T-cell (primary cell): ENCODE measurements at regions not wholly inside any gene's neighbourhood (a gene's known extent, or its start where the extent isn't known, plus 50 kb on each side); places are given as distances from the start of the nearest gene placed in this dataset.

Source experiments
- ATAC-seq, 4 experiments: fragments of 200-7000 bp in 3 of 4; fragments of 150-1000 bp in 1 of 4; cut with Tn5 transposase; replicated peaks in 1 of 4; 1 replicate in 3 of 4; 2 replicates in 1 of 4; pipeline ENCODE4 v1.10.0; 2021; ENCODE audit warnings: moderate library complexity in 3 of 4, mild to moderate bottlenecking in 2 of 4, moderate number of reproducible peaks in 1 of 4
- CTCF ChIA-PET, 2 donors: fragments of 300-600 bp; sonication (Branson Sonifier 250); formaldehyde crosslinking; loops; one replicate each; lab custom pipeline; 2022; ENCODE audit warnings: antibody characterized with exemption in 2 of 2; lab: Charles Lee
- POLR2A ChIA-PET, 2 donors: fragments of 300-600 bp; sonication (Branson Sonifier 250); formaldehyde crosslinking; loops; one replicate each; lab custom pipeline; 2022; ENCODE audit warnings: antibody characterized with exemption in 2 of 2; lab: Charles Lee
- DNase-seq, 35 experiments: peaks; one replicate each; pipeline versions ENCODE4 v3.0.0 to v3.0.0-alpha.2; 2013 to 2023
- H3K27ac ChIP-seq: one replicate; pipeline ENCODE4 v1.5.1; 2013; ENCODE audit warnings: low read length
- H3K27me3 ChIP-seq, 2 experiments: replicated peaks in 1 of 2; 1 replicate in 1 of 2; 2 replicates in 1 of 2; pipeline versions ENCODE4 v1.6.1 to v1.7.0; 2013; ENCODE audit warnings: low read length in 1 of 2, mixed read lengths in 1 of 2; ENCODE audit not compliant: control insufficient read depth in 2 of 2, insufficient read depth in 2 of 2; ENCODE audit errors: extremely low read depth in 1 of 2
- H3K36me3 ChIP-seq, 2 donors: 1 replicate in 1 of 2; 2 replicates in 1 of 2; pipeline versions ENCODE4 v1.6.1 to v1.7.0; 2013; ENCODE audit warnings: low read length in 1 of 2; ENCODE audit not compliant: control insufficient read depth in 2 of 2, insufficient read depth in 1 of 2; ENCODE audit errors: extremely low read depth in 1 of 2
- H3K4me1 ChIP-seq, 2 experiments: 1 replicate in 1 of 2; 2 replicates in 1 of 2; pipeline versions ENCODE4 v1.6.1 to v1.7.0; 2013; ENCODE audit warnings: low read length in 2 of 2, mixed read lengths in 1 of 2; ENCODE audit not compliant: insufficient read depth in 2 of 2, control insufficient read depth in 1 of 2; ENCODE audit errors: extremely low read depth in 1 of 2
- H3K4me3 ChIP-seq, 2 donors: 1 replicate in 1 of 2; 2 replicates in 1 of 2; pipeline versions ENCODE4 v1.5.1 to v1.7.0; 2013; ENCODE audit warnings: mild to moderate bottlenecking in 2 of 2, low read length in 1 of 2, moderate library complexity in 1 of 2; ENCODE audit not compliant: control insufficient read depth in 1 of 2; ENCODE audit errors: extremely low read depth in 1 of 2
- H3K9me3 ChIP-seq: 2 replicates; pipeline ENCODE4 v1.7.0; 2013
- H3K27ac Mint-ChIP-seq, 2 donors: one replicate each; pipeline ENCODE4 v1.8.0; 2020 to 2021; ENCODE audit warnings: mild to moderate bottlenecking in 2 of 2, mixed read lengths in 2 of 2
- H3K27me3 Mint-ChIP-seq, 2 donors: one replicate each; pipeline ENCODE4 v1.8.0; 2021 to 2022; ENCODE audit warnings: mixed read lengths in 2 of 2
- H3K36me3 Mint-ChIP-seq: one replicate; pipeline ENCODE4 v1.8.0; 2021; ENCODE audit warnings: mixed read lengths
- H3K4me1 Mint-ChIP-seq, 3 donors: one replicate each; pipeline ENCODE4 v1.8.0; 2020 to 2022; ENCODE audit warnings: mixed read lengths in 3 of 3, mild to moderate bottlenecking in 1 of 3
- H3K4me3 Mint-ChIP-seq, 3 donors: one replicate each; pipeline ENCODE4 v1.8.0; 2020 to 2022; ENCODE audit warnings: mild to moderate bottlenecking in 3 of 3, mixed read lengths in 3 of 3, moderate library complexity in 3 of 3
- H3K9me3 Mint-ChIP-seq, 3 donors: one replicate each; pipeline ENCODE4 v1.8.0; 2020 to 2022; ENCODE audit warnings: mixed read lengths in 3 of 3
- WGBS: methylation state at CpG from one replicate; pipeline ENCODE4 v1.1.5; 2013; ENCODE audit warnings: missing lambda C conversion rate; ENCODE audit not compliant: insufficient coverage; 5-methylcytosine and 5-hydroxymethylcytosine counted together

DNA sequence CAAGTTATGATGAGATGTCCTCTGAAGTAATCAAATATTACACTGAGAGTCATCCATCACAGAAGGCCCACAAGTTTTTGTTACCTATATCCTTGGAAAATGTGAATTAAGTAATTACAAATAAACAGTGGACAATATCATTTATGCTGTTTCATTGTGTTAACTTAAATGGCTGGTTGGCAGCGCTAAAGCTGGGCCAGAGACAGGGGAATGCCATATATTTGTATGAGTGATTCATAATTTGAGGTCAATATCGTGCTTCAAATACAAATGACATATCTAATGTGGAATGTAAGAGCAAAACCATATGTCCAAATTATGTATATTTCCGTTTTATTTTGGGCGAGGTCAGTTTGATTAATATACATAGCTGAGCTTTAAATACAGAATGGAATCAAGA is 1556.2 kb downstream of the SLITRK5 start:
- H3K36me3 ChIP-seq, result no peaks in the 10 kb centered on the region

DNA sequence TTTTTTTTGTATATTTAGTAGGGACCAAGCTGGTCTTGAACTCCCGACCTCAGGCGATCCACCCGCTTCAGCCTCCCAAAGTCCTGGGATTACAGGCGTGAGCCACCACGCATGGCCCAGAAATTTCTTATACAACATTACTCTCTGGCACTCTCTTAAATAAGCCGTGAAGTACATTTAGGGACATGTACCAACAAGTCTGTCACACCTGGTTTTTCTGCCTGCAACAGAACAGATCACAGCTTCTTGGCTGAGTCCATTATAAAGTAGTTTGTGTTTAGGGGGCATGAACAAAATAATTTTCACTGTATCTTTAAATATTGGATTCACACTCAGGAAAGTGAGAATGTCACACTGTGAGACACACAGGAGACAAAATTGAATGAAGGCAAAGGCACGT is 1567.3 kb downstream of the SLITRK5 start:
- no peak overlapping the region for H3K27ac ChIP-seq
- peaks cover 0 to 14% (median 5%) of the 10 kb centered on the region in 3 donors for H3K9me3 Mint-ChIP-seq
- ChIA-PET CTCF (no interaction called here), POLR2A (interaction anchor here in 1 of 2 donors (0.6 kb wide), 1 partner anchor 53 kb away, joined by 3 read pairs; no protein-coding TSS in a partner anchor)
- no peaks in the 10 kb centered on the region for H3K27me3 Mint-ChIP-seq
- no peaks in the 10 kb centered on the region for H3K4me1 ChIP-seq
- H3K36me3 Mint-ChIP-seq, result no peaks in the 10 kb centered on the region
- no peaks in the 10 kb centered on the region for H3K9me3 ChIP-seq
- no peaks in the 10 kb centered on the region for H3K4me1 Mint-ChIP-seq
- H3K27me3 ChIP-seq, result no peaks in the 10 kb centered on the region
- DNase-seq (no peak), ATAC-seq (no peak)
- H3K4me3 Mint-ChIP-seq, result no peak overlapping the region
- no peak overlapping the region for H3K4me3 ChIP-seq
- no peak overlapping the region for H3K27ac Mint-ChIP-seq
- no peaks in the 10 kb centered on the region for H3K36me3 ChIP-seq
- no CpG with 5 or more reads among the region's 7 CpGs for WGBS

More for the DNA sequence above, 1556.2 kb downstream of the SLITRK5 start:
- POLR2A ChIA-PET, result no interaction called here
- Mint-ChIP-seq H3K4me1 (no peaks in the 10 kb centered on the region), H3K27ac (no peak overlapping the region), H3K9me3 (peaks cover 4 to 33% (median 12%) of the 10 kb centered on the region in 3 donors), H3K4me3 (no peak overlapping the region), H3K27me3 (no peaks in the 10 kb centered on the region), H3K36me3 (no peaks in the 10 kb centered on the region)
- Histone ChIP-seq H3K4me1 (no peaks in the 10 kb centered on the region), H3K9me3 (no peaks in the 10 kb centered on the region), H3K27me3 (no peaks in the 10 kb centered on the region), H3K27ac (no peak overlapping the region), H3K4me3 (no peak overlapping the region)
- CTCF ChIA-PET, result no interaction called here
- ATAC-seq, result no peak
- no peak for DNase-seq
- no CpG with 5 or more reads among the region's 4 CpGs for WGBS

DNA sequence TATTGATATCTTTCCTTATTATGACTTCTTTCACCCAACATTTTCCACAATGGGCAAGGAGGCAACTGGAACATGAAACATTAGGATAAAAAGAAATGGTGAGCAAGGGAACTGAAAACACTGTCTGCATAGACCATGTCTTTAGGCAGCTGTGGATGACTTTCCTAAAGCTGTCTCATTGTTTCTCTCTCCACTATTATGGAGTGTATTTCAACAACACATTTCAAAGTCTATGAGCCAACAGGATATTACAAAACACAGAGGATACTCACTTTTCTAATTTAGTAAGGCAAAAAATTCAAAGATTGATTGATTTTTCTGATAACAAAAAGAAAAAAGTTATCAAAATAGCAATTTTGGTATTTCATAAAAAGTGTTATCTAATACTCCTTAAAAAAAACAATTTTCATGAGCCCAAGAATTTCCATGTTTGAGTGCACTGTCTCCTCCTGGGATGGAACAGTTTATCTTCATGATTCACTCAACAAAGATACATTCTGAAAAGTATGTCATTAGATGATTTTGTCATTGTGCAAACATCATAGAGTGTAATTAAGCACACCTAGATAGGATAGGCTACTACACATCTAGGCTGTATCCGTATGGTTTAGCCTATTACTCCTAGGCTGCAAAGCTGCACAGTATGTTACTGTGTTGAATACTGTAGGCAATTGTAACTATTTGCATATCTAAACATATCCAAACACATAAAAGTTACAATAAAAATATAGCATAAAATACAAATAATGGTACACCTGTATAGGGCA is 1568.4 kb downstream of the SLITRK5 start:
- ChIA-PET POLR2A (no interaction called here), CTCF (no interaction called here)
- Histone ChIP-seq H3K36me3 (no peaks in the 10 kb centered on the region), H3K4me3 (no peak overlapping the region), H3K27ac (no peak overlapping the region), H3K9me3 (no peaks in the 10 kb centered on the region), H3K27me3 (no peaks in the 10 kb centered on the region), H3K4me1 (no peaks in the 10 kb centered on the region)
- ATAC-seq (no peak), DNase-seq (no peak)
- H3K4me1 Mint-ChIP-seq, result no peaks in the 10 kb centered on the region
- H3K4me3 Mint-ChIP-seq, result no peak overlapping the region
- no peak overlapping the region for H3K27ac Mint-ChIP-seq
- no peaks in the 10 kb centered on the region for H3K36me3 Mint-ChIP-seq
- no peaks in the 10 kb centered on the region for H3K27me3 Mint-ChIP-seq
- no CpG with 5 or more reads among the region's 1 CpG for WGBS
- H3K9me3 Mint-ChIP-seq, result peaks cover 0 to 14% (median 5%) of the 10 kb centered on the region in 3 donors

DNA sequence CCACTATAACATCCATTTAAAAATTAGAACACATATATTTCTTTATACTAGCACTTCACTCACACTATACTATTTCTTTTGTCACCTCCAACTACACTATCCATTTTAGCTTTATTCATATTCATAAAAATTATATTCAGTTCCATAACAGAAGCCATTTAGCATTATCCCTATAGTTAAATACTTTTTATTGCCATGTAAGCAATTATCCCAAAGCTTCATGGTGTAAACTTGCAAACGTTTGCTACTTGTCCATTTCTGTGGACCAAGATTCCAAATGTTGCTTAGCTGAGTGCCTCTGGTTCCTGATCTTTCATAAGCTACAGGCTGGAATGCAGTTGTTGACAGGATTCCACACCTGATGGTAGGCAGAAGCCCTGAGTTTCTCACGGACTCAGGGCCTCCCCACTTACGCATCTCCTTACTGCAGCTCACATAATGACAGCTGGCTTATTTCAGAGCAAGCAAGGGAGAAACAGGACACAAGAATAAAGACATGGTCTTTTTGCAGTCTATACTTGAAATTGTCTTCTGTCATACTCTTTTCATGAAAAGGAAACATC is 1584.8 kb downstream of the SLITRK5 start:
- ATAC-seq (no peak), DNase-seq (no peak)
- H3K27me3 Mint-ChIP-seq, result no peaks in the 10 kb centered on the region
- Histone ChIP-seq H3K27me3 (no peaks in the 10 kb centered on the region), H3K4me3 (no peak overlapping the region), H3K36me3 (no peaks in the 10 kb centered on the region), H3K27ac (no peak overlapping the region), H3K4me1 (no peaks in the 10 kb centered on the region), H3K9me3 (no peaks in the 10 kb centered on the region)
- H3K4me3 Mint-ChIP-seq, result no peak overlapping the region
- CTCF ChIA-PET, result no interaction called here
- H3K4me1 Mint-ChIP-seq, result no peaks in the 10 kb centered on the region
- H3K27ac Mint-ChIP-seq, result no peak overlapping the region
- POLR2A ChIA-PET, result interaction anchor here in 1 of 2 donors (0.6 kb wide), 1 partner anchor 120 kb away, joined by 3 read pairs; no protein-coding TSS in a partner anchor
- WGBS, result 38% methylated on average over 1 of the region's 3 CpGs
- peaks cover 17 to 29% (median 23%) of the 10 kb centered on the region in 3 donors for H3K9me3 Mint-ChIP-seq
- H3K36me3 Mint-ChIP-seq, result no peaks in the 10 kb centered on the region

DNA sequence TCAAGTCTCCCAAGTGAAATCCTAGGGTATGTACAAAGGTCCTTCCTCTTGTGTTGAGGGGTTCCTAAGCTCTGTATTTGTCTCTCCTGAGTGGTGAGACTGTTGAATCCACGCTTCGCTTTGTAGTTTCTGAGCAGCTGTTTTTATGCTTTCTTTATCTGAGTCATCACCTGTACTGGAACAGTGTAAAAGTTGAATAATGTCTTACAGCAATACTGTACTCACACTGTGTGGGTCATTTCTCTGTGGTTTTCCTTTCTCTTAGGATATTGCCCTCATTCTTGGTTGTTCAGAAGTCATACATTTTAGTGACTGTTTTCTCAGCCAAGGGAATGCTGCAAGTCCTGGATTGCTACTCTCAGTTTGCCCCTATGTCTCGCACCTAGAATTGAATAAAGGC is 1596.6 kb downstream of the SLITRK5 start:
- Mint-ChIP-seq H3K27me3 (no peaks in the 10 kb centered on the region), H3K36me3 (no peaks in the 10 kb centered on the region)
- CTCF ChIA-PET, result no interaction called here

DNA sequence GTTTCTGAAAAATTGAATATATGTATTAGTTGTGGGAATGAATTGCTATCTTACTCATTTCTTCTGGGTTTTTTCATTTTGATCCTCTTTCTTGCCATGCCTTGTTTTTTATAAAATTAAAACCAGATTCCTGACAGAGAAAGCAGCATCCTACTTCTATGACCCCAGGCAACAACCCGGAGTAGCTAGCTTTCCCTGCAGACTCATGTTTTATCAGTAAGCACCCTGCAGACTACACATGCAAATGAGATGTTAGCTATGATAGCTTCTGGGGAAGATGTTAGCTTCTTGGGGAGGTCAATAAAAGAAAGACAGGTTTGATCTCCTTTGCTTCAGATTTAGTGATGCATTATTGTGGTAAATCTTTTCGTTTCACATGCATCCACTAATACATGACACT is 1598.6 kb downstream of the SLITRK5 start:
- no peak overlapping the region for H3K27ac Mint-ChIP-seq
- Histone ChIP-seq H3K27me3 (no peaks in the 10 kb centered on the region), H3K4me3 (no peak overlapping the region), H3K9me3 (no peaks in the 10 kb centered on the region), H3K4me1 (no peaks in the 10 kb centered on the region), H3K27ac (no peak overlapping the region), H3K36me3 (no peaks in the 10 kb centered on the region)
- peaks cover 5 to 20% (median 7%) of the 10 kb centered on the region in 3 donors for H3K9me3 Mint-ChIP-seq
- DNase-seq, result no peak
- no peak overlapping the region for H3K4me3 Mint-ChIP-seq
- no CpG with 5 or more reads among the region's 2 CpGs for WGBS
- no peaks in the 10 kb centered on the region for H3K4me1 Mint-ChIP-seq
- ChIA-PET CTCF (no interaction called here), POLR2A (no interaction called here)
- no peaks in the 10 kb centered on the region for H3K36me3 Mint-ChIP-seq
- no peak for ATAC-seq
- H3K27me3 Mint-ChIP-seq, result no peaks in the 10 kb centered on the region

More for the DNA sequence above, 1596.6 kb downstream of the SLITRK5 start:
- Histone ChIP-seq H3K4me3 (no peak overlapping the region), H3K36me3 (no peaks in the 10 kb centered on the region), H3K27me3 (no peaks in the 10 kb centered on the region), H3K9me3 (no peaks in the 10 kb centered on the region), H3K27ac (no peak overlapping the region), H3K4me1 (no peaks in the 10 kb centered on the region)
- POLR2A ChIA-PET, result no interaction called here
- WGBS, result 90% methylated on average over 2 of the region's 3 CpGs
- no peak overlapping the region for H3K27ac Mint-ChIP-seq
- no peaks in the 10 kb centered on the region for H3K4me1 Mint-ChIP-seq
- DNase-seq, result no peak
- peaks cover 4 to 25% (median 9%) of the 10 kb centered on the region in 3 donors for H3K9me3 Mint-ChIP-seq
- no peak for ATAC-seq
- H3K4me3 Mint-ChIP-seq, result no peak overlapping the region
